ENCODE measurements at regions not wholly inside any gene's neighbourhood (a gene's known extent, or its start where the extent isn't known, plus 50 kb on each side); places are given as distances from the start of the nearest gene placed in this dataset.

- no peak for DNase-seq
Measured at GRCh38 chr2:47235132-47235531, 58.8 kb upstream of the CALM2 start.

DNA sequence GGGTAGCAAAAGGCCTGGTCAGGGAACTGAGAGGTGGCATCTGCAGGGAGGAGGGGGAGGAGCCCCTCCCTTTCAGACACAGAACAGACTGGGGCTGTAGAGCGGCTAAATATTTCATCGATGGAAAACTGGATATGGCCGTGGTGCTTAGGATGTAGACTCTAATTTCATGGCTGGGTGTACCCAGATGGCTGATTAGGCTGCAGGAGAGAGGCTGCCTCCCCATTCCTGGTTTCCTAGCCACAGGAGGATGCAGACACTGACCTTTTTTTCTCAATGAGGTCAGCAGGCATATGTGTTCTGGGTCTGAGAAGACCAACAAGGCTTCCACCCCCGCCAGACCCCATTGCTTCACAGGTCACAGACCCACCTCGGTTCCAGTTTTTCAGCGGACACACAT is 58.1 kb upstream of the CALM2 start:
- no peak for DNase-seq

GRCh38 chr2:47232738-47233415 is 56.6 kb upstream of the CALM2 start:
- DNase-seq, result peak; percentile 64

DNA sequence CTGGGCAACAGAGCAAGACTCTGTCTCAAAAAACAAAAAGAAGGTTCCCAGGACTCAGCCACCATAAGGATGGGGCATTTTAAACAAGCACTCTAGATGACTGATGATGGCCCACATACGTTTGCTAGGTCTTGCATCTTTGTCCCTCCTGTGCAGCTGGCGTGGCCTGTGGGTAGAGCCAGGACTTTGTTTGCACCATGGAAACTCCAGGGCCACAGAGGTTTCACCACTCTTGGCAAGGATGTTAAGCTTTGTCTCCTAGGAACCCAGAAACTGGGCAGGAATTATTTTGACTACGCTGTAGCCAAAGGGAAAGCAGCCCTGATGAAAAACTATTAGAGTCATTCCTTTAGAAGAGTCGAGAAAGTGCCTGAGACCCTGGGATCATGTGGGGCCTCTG is 54.1 kb upstream of the CALM2 start:
- DNase-seq, result no peak

DNA sequence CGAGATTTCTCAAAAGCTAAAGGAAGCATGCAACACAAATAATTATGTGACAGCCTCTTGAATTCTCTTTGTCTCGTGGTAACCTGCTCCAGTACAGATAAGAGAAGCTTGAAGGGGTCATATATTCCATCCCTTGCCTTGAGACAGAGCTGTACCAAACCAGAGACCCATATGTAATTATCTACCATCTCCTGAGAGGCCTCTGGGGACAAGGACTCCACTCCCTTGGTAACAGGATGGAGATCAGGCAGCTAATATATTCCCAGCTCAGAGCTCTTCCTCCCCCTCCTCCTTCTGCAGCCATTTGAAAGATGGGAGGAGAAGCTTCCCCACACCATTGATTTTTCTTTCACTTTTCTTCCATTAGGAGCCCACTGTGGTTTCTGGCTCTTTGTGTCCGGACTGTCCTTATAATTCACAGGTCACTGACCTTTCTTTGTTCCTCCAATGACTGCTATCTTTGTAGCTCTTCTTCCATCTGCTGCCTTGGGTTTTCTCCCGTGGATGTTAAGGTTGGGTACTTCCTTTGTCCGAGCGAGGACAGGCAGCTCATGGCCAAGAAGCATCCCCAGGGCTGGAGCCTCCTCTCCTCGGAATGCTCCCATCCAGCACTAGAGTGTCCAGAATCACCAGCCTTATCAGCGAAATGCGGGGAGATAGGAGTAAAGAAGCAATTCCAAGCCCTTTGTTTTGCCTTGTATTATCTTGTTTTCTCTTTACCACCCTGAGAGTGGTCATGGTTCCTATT is 51.4 kb upstream of the CALM2 start:
- DNase-seq, result peak; percentile 42

- DNase-seq, result no peak
Measured at GRCh38 chr2:47226923-47227220, 50.6 kb upstream of the CALM2 start.

DNA sequence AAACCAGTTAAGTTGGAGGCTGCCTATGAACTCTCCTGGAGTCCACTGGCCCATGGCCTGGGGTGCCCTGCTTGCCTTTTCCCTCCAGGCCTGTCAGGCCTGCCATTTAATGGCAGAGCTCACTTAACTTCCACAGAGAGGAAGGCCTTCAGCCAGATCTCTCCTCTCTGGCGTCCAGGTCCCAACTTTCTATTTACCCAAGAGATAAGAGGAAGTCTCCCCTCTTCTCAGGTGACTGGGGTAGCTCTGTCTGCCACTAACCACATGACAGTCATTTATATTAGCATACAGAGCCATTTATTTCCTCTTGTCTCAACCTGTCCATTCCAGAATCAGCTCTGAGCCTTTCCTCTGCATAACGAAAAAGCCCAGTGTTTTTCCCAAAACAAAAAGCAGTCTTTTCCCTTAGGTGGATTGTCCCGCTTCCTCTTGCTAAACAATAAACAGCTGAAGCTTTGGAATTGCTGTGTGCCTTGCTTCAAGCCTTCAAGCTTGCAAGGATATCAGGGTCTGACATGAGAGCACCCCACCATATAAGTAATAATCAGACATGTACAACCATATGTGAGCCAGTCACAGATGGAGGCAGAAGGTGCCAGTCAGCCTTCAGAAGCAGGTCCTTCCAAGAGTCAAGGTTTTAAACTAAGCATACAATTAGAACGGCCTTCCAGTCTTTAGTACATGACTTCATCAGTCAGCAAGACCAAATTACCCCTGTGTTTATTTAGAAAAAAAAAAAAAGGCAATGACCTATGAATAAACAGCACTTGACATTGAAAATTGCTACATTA is 50.0 kb upstream of the CALM2 start:
- DNase-seq, result peak; percentile 81
